GM21786 (cell line): ENCODE measurements at regions not wholly inside any gene's neighbourhood (a gene's known extent, or its start where the extent isn't known, plus 50 kb on each side); places are given as distances from the start of the nearest gene placed in this dataset.
"Not testable (repeated sequence)": the region's sequence is repeated elsewhere in the genome, so short reads cannot be mapped to it uniquely, and the experiment has no call there.

Experiments used
- ATAC-seq: cut with Tn5 transposase; IDR thresholded peaks from one replicate; pipeline ENCODE4 v1.9.1; 2021; ENCODE audit not compliant: unreplicated experiment

- ATAC-seq, result no peak
These were observed 159.9 kb upstream of the NEGR1 start for GRCh38 chr1:72442262-72442661.

DNA sequence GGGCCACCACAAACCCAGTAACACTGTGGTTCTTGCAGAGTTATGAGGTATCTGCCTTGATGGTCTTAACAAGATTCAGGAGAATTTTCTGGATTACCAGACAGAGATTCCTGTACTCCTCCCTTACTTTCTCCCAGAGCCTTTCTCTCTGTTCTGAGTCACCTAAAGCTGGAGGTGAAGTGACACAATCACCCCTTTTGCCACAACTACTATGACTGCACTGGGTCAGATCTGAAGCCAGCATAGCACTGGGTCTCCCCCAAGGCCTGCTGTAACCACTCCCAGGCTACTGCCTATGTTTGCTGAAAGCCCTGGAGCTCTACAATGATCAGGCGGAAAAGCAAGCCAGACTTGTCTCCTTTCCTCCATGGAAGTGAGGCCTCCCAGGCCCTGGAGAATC, 156.7 kb upstream of the NEGR1 start:
- no peak for ATAC-seq

GRCh38 chr1:72438270-72438669, 155.9 kb upstream of the NEGR1 start:
- no peak for ATAC-seq

DNA sequence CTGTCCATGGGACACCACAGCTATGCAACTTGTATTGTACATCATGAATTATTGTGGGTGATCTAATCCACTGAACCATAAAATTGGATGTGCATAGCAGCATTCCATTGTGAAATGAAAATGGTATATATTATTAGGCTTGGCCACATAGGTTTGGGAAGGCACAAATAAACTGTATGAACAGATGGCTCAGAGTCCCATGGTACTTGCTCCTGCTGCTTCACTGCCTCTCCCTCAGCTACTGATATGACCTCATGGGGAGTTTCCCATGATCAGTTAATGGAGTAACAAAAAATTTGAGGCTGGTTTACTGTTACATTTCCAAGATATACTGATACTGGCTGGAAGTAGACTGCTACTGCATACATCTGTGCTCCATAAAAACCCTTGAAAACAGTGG, 152.7 kb upstream of the NEGR1 start:
- ATAC-seq, result peak; percentile 57

DNA sequence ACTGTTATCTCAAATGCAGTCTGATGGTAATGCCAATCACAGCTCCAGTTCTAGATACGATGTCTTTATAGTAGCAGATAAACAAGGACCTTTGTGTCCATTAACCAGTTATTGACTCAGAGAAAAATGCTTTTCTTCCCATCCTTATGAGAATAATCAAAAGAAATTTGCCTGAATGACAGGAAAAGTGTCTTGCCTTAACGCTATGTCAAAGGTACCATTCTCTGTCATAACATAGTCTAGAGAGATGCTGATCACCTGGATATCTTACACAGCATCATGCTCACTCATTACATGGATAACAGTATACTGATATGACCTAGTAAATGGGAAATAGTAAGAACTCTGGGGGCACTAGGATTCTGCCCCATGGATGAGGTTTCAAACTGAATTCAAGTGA, 151.7 kb upstream of the NEGR1 start:
- no peak for ATAC-seq

GRCh38 chr1:72433591-72433990, 151.3 kb upstream of the NEGR1 start:
- peak; percentile 63 for ATAC-seq

- peak; percentile 37 for ATAC-seq
These were observed 150.4 kb upstream of the NEGR1 start for GRCh38 chr1:72432645-72433267.

DNA sequence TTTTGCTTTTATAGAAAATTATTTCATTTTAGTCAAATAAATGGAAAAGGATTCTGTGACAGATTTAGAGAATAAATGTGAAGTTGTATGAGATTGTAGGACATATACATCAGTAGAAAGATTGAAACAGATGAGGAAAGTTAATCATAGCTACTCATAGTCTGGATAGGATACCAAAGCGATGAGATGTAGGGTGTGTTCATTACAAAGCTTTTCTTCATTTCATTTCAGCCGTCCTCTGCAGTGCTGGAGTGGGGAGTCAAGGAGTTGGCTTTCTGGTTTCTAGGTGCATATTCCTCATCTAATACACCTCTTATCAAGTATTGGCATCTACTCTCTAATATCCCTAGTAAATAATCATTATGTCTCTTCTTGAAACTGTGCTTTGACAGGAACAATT, 149.5 kb upstream of the NEGR1 start:
- ATAC-seq, result no peak

- not testable (repeated sequence) for ATAC-seq
These were observed 145.9 kb upstream of the NEGR1 start for GRCh38 chr1:72428276-72428675.

GRCh38 chr1:72419229-72419628, 136.9 kb upstream of the NEGR1 start:
- ATAC-seq, result no peak

- ATAC-seq, result no peak
These were observed 129.9 kb upstream of the NEGR1 start for GRCh38 chr1:72412286-72412685.

- no peak for ATAC-seq
These were observed 117.5 kb upstream of the NEGR1 start for GRCh38 chr1:72399807-72400206.

- ATAC-seq, result no peak
These were observed 115.4 kb upstream of the NEGR1 start for GRCh38 chr1:72397786-72398185.

GRCh38 chr1:72394457-72394856, 112.1 kb upstream of the NEGR1 start:
- no peak for ATAC-seq

DNA sequence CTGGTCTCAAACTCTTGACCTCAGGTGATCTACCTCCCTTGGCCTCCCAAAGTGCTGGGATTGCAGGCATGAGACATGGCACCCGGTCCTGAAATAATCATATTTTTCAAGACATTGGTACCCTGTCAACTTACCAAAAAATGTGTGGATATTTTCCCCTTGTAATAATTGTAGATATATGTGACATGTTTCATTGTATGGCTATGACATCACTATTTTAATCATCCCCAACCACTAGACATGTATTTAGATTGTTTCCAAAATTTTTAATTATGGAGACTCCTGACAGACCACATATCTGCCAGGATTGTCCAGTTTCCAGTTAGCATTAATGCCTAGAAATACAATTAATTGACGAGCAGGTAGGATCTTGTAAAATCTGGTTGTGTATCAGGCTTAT, 96.7 kb upstream of the NEGR1 start:
- ATAC-seq, result no peak

- no peak for ATAC-seq
These were observed 92.9 kb upstream of the NEGR1 start for GRCh38 chr1:72375226-72375625.

DNA sequence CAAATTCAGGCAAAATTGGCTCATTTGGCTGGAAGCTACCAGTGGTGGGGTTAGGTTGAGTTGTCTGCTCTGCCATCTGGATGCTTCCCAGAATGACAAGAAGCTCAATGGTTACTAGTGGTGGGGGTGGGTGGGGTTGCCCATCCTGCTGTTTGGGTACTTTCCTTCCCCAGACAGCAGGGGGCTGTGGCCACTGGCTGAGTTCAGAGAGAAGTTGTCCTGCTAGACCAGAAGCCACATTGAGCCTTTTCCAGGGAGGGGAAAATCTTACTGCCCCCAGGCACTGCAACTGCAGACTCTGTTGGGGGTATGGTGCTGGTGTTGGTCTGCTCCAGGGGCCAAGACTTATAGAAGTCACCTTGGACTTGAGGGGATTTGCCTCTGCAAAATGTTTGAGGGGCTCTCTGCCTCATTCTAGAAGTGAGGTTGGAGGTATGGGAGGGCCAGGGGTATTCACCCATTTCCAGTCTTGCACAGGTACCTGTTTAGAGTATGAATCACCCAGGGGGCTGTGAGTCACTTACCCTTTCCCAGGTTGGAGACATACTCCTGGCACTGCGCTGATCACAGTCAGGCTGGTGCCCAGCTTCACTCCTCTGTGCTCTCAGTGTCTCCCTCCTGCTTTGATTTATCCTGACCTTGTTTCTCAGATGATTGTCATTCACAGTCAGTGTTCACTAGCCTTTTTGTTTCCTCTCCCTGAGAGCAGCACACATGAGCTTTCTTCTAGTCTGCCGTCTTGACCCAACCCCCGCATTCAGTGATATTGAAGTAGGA, 89.1 kb upstream of the NEGR1 start:
- ATAC-seq, result no peak

DNA sequence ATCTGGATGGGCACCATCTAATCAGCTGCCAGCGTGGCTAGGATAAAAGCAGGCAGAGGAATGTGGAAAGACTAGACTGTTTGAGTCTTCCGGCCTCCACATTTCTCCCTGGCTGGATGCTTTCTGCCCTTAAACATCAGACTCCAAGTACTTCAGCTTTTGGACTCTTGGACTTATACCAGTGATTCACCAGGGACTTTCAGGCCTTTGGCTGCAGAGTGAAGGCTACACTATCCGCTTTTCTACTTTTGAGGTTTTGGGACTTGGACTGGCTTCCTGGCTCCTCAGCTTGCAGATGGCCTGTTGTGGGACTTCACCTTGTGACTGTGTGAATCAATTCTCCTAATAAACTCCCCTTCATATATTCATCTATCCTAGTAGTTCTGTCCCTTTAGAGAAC, 88.5 kb upstream of the NEGR1 start:
- ATAC-seq, result not testable (repeated sequence)

GRCh38 chr1:72369069-72369757, 86.9 kb upstream of the NEGR1 start:
- no peak for ATAC-seq

DNA sequence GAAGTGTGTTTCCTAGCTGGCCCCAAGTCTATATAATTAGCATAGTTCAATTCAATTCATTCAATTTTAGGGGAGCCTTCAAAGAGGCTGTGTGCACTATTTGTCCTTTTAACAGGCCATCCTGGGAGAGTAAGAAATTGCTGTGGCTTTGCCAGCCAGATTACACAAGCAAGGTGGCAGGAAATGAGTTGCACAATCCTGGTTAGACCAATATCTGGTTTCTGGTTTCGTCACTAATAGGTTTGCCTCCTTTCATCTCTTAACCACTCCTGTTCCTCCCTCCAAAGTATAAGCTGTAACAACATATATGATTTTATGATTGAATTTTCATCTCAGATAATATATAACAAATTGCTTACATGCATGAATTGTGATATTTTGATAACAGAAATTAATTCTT, 84.1 kb upstream of the NEGR1 start:
- no peak for ATAC-seq

DNA sequence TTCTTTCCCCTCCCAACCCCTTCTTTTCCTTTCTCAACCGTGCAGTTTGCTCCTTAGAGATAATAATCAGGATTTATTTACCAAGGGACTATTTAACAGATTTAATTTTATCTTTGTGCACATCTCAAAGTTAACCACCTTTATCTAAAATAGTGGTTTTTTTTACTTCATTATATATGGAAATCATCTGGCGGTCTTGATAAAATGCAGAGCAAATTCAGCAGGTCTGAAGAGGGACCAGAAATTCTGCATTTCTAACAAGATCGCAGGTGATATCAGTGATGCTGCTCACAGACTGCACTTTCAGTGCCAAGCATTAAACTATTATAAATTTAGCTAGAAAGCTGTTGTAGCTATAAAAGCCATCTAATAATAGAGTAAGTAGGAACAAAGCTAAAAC, 83.4 kb upstream of the NEGR1 start:
- no peak for ATAC-seq

DNA sequence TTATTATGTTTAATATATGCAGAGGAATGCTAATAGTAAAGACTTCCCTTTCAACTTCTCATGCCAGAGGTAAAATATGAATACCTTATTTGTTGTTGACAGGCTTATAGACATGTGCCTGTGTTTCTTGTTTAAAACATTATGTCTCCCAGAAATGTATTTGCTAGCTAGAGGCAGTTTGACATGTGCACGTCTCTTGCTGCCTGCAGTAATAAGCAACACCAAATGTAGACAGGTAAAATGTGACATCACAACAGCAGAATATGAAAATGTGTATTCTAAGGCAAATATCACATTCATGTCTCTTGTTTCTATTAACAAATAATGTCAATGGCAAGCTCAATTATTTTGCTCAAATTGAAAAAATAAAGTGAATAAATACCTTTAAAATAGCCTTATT, 80.2 kb upstream of the NEGR1 start:
- ATAC-seq, result no peak
